ENCODE measurements at regions not wholly inside any gene's neighbourhood (a gene's known extent, or its start where the extent isn't known, plus 50 kb on each side); places are given as distances from the start of the nearest gene placed in this dataset.

- TF ChIP-seq POLR2A (IDR thresholded peaks at IDR 0.05; ENCODE audit: low read length) (no peak), GATA1 (IDR thresholded peaks at IDR 0.05; ENCODE audit: low read depth, low read length) (no peak)
Measured at GRCh38 chr2:189379287-189379630, 62.0 kb upstream of the WDR75 start.
